ENCODE measurements at regions not wholly inside any gene's neighbourhood (a gene's known extent, or its start where the extent isn't known, plus 50 kb on each side); places are given as distances from the start of the nearest gene placed in this dataset.

DNA sequence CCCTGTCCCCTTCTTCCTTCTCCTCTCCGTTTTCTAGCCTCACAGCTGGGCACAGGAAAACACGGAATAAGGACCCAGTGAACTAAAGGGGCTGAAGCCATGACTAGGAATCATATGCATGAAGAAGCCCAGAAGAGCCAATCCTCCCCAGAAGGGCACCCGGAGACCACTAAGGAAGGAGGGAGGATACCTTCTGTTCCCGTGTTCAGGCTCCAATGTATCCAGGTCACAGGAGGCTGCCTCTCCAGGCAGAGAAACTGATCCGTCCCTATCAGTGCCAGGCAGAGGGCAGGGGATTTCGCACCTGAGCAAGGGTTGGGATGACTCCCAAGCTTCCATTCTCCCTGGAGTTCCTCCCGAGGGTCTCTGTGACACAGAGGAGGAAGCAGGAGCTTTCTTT lies 246.6 kb downstream of the SNX10 start:
- no peak for DNase-seq
- intact Hi-C loops (cut with DNase I): no loop called here
- Histone ChIP-seq H3K27me3 (peaks cover 0 to 83% (median 0%) of the 10 kb centered on the region in 4 donors), H3K36me3 (no peaks in the 10 kb centered on the region), H3K4me1 (no peaks in the 10 kb centered on the region), H3K27ac (no peak overlapping the region), H3K9me3 (no peaks in the 10 kb centered on the region), H3K4me3 (no peak overlapping the region)
- WGBS, 2 donors: 38 to 68% methylated on average over 5 of the region's 7 CpGs
- TF ChIP-seq POLR2A (IDR thresholded peaks at IDR 0.05): no peak
- TF ChIP-seq, protein P1, sequence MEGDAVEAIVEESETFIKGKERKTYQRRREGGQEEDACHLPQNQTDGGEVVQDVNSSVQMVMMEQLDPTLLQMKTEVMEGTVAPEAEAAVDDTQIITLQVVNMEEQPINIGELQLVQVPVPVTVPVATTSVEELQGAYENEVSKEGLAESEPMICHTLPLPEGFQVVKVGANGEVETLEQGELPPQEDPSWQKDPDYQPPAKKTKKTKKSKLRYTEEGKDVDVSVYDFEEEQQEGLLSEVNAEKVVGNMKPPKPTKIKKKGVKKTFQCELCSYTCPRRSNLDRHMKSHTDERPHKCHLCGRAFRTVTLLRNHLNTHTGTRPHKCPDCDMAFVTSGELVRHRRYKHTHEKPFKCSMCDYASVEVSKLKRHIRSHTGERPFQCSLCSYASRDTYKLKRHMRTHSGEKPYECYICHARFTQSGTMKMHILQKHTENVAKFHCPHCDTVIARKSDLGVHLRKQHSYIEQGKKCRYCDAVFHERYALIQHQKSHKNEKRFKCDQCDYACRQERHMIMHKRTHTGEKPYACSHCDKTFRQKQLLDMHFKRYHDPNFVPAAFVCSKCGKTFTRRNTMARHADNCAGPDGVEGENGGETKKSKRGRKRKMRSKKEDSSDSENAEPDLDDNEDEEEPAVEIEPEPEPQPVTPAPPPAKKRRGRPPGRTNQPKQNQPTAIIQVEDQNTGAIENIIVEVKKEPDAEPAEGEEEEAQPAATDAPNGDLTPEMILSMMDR (IDR thresholded peaks at IDR 0.05): no peak

DNA sequence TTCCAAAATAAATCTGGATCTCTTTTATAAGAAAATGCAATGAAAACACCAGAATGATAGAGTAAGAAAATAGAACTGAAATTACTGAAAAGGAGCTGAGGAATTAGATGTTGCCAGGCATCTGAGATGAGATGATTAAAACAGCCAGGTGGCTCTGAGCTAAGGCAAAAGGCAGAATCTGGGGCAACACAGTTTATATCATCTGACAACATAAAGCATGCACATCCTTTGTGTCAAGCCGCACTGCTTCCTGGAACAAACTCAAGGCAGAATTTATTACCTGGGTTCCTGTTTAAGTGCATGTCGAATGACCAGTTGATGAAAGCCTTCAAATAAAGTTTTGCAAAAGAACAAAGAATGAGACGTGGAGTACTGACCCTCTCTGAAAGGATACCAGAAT lies 247.0 kb downstream of the SNX10 start:
- no peaks in the 10 kb centered on the region for H3K4me1 ChIP-seq
- peaks cover 0 to 84% (median 0%) of the 10 kb centered on the region in 4 donors for H3K27me3 ChIP-seq
- no peaks in the 10 kb centered on the region for H3K36me3 ChIP-seq
- DNase-seq: no peak
- H3K9me3 ChIP-seq: no peaks in the 10 kb centered on the region
- WGBS, 2 donors: 22 to 31% methylated on average over 3 of the region's 3 CpGs
- no peak overlapping the region for H3K27ac ChIP-seq
- TF ChIP-seq, protein P1 (IDR thresholded peaks at IDR 0.05): no peak
- TF ChIP-seq POLR2A (IDR thresholded peaks at IDR 0.05): no peak
- intact Hi-C loops (cut with DNase I): no loop called here
- no peak overlapping the region for H3K4me3 ChIP-seq

DNA sequence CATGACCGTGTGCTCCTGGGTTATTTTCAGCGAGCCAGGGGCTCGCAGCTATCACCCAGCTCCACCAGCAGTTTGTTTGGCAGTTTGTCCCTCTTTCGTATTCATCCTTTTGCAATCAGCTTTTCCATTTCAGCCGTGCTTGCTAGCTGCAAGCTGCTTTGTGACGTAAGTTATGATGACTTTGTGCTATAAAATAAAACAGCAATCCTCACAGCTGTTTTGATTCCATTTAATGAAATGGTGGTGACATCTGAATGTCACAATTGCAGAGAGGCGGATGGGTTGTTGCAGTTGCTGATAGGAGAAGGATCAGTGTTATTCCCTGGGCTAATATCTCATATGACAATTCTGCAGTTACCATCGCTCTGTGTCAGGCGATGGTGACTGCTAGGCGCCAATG lies 251.7 kb downstream of the SNX10 start:
- no peak for TF ChIP-seq POLR2A (IDR thresholded peaks at IDR 0.05)
- TF ChIP-seq, protein P1 (IDR thresholded peaks at IDR 0.05): no peak
- Histone ChIP-seq H3K4me3 (no peak overlapping the region), H3K4me1 (no peaks in the 10 kb centered on the region), H3K36me3 (no peaks in the 10 kb centered on the region), H3K9me3 (no peaks in the 10 kb centered on the region), H3K27ac (no peak overlapping the region), H3K27me3 (peaks cover 0 to 55% (median 0%) of the 10 kb centered on the region in 4 donors)
- 65 to 73% methylated on average over 10 of the region's 10 CpGs for WGBS, 2 donors
- intact Hi-C loops (cut with DNase I): no loop called here
- DNase-seq: no peak

DNA sequence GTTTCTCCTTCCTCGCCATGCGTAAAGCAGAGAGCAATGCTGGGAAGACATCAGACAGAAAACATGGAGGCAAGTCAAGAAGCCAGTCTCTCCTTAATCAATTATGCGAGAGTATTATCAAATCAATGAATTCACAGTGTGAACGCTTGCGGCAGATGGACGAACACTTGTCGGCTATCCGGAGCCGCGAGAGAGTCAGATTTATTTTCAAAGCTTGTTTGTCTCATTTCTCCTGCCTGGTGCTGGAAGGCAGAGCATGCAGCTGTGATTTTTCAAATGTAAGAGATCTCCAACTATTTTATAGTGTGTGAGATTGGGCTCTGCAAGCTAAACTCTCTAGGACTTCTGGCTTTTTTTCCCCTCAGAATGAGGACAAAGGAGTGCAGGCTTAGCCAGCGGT lies 252.3 kb downstream of the SNX10 start:
- DNase-seq: no peak
- Histone ChIP-seq H3K27me3 (peaks cover 0 to 49% (median 0%) of the 10 kb centered on the region in 4 donors), H3K9me3 (no peaks in the 10 kb centered on the region), H3K27ac (no peak overlapping the region), H3K4me3 (no peak overlapping the region), H3K36me3 (no peaks in the 10 kb centered on the region), H3K4me1 (no peaks in the 10 kb centered on the region)
- WGBS, 2 donors: 66 to 87% methylated on average over 11 of the region's 11 CpGs
- TF ChIP-seq, protein P1 (IDR thresholded peaks at IDR 0.05): no peak
- no peak for TF ChIP-seq POLR2A (IDR thresholded peaks at IDR 0.05)
- intact Hi-C loops (cut with DNase I): no loop called here

DNA sequence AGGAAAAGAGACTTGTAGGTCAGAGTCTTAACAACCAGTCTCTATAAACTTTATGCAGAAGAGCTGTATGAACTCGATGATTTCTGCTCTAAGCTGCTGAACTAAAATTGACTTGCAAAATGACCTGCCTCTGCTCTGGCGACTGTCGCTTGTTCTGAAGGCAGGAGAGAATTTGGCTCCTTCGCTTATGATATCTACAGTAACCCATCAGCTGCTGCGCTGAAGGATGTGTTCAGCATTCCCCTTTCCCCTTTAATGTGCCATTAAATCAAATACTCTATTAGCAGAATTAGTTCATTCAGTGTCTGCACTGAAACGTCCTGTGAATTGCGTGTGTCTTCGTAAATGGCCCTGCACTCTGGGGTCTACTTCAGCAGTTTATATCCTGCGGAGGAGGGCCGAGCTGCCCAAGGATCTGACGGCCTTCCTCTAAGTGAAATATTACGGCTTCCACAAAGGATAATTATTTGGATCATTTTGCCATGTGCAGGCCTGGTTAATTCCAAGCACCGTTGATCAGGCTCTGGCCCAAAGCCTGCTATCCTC lies 254.9 kb downstream of the SNX10 start:
- Histone ChIP-seq H3K27ac (no peak overlapping the region), H3K4me3 (no peak overlapping the region), H3K9me3 (no peaks in the 10 kb centered on the region), H3K4me1 (no peaks in the 10 kb centered on the region), H3K27me3 (peaks cover 0 to 37% (median 0%) of the 10 kb centered on the region in 4 donors), H3K36me3 (no peaks in the 10 kb centered on the region)
- TF ChIP-seq, protein P1 (IDR thresholded peaks at IDR 0.05): no peak
- no peak for TF ChIP-seq POLR2A (IDR thresholded peaks at IDR 0.05)
- no peak for DNase-seq
- intact Hi-C loops (cut with DNase I): no loop called here
- 69 to 82% methylated on average over 13 of the region's 13 CpGs for WGBS, 2 donors

Measured in esophagus squamous epithelium (tissue), 5 donors.